ENCODE measurements at regions not wholly inside any gene's neighbourhood (a gene's known extent, or its start where the extent isn't known, plus 50 kb on each side); places are given as distances from the start of the nearest gene placed in this dataset.

GRCh38 chr5:102090770-102091169, 205.3 kb downstream of the SLCO4C1 start:
- no peak overlapping the region for H3K18ac ChIP-seq (ENCODE audit: insufficient read length, low read depth, low read length)
- Mint-ChIP-seq H3K9me3 (peaks cover 5 to 9% of the 10 kb centered on the region in 2 experiments; a peak in 2 of 5 replicates), H3K27me3 (ENCODE audit: low read depth) (no peaks in the 10 kb centered on the region), H3K36me3 (ENCODE audit: insufficient read depth in 1 of 3, low read depth in 3 of 3) (peaks cover 0 to 12% (median 3%) of the 10 kb centered on the region in 3 experiments; a peak in 3 of 7 replicates), H3K27ac (no peak overlapping the region), H3K4me1 (peaks cover 17 to 20% of the 10 kb centered on the region in 2 experiments), H3K4me3 (no peak overlapping the region; a peak in 1 of 5 replicates)
- no peak overlapping the region for H3K9ac ChIP-seq (ENCODE audit: extremely low read depth, insufficient read length, low read length)
- H3T11ph ChIP-seq (ENCODE audit: low read length), result no peak overlapping the region
- no peak overlapping the region for H3K56ac ChIP-seq (ENCODE audit: insufficient read length, low read depth, low read length)
- H3K4me1 ChIP-seq (ENCODE audit: insufficient read depth, low read length), result no peaks in the 10 kb centered on the region; the same call in 1 of the 2 replicates
- no peak overlapping the region for H4K91ac ChIP-seq (ENCODE audit: insufficient read length, low read depth, low read length)
- H3K79me2 ChIP-seq (ENCODE audit: insufficient read depth, low read length), result no peaks in the 10 kb centered on the region
- no peak overlapping the region for H4K8ac ChIP-seq (replicated peaks; ENCODE audit: insufficient read length, low read depth, low read length)
- H2BK20ac ChIP-seq (ENCODE audit: low read depth, low read length, poor library complexity, severe bottlenecking), result no peak overlapping the region
- no peak overlapping the region for H3K14ac ChIP-seq (ENCODE audit: insufficient read depth, low read length)
- H2BK12ac ChIP-seq (ENCODE audit: insufficient read length, low read depth, low read length), result no peak overlapping the region
- H2BK120ac ChIP-seq (ENCODE audit: low read depth, low read length, poor library complexity, severe bottlenecking), result no peak overlapping the region
- H3K27me3 ChIP-seq (ENCODE audit: insufficient read depth, low read length), result no peaks in the 10 kb centered on the region
- DNase-seq, result no peak
- no peak overlapping the region for H3K4me2 ChIP-seq (ENCODE audit: insufficient read depth, insufficient read length, low read length)
- H3K9me3 ChIP-seq (ENCODE audit: control insufficient read depth, low read depth, low read length), result no peaks in the 10 kb centered on the region
- no peak overlapping the region for H3K4ac ChIP-seq (ENCODE audit: low read depth, low read length)
- no peak overlapping the region for H4K5ac ChIP-seq (ENCODE audit: insufficient read length, low read depth, low read length)
- no peaks in the 10 kb centered on the region for H4K20me1 ChIP-seq (ENCODE audit: control insufficient read depth, insufficient read depth, insufficient read length)
- no peak overlapping the region for H2BK15ac ChIP-seq (ENCODE audit: low read depth, low read length)
- H3K79me1 ChIP-seq (ENCODE audit: insufficient read depth, low read depth, low read length, poor library complexity, severe bottlenecking), result no peaks in the 10 kb centered on the region
- no peak overlapping the region for H2AK5ac ChIP-seq (ENCODE audit: insufficient read length, low read length)
- TF ChIP-seq CTCF (conservative IDR thresholded peaks at IDR 0.05), result peak; percentile 63
- no peaks in the 10 kb centered on the region for H3K23me2 ChIP-seq (ENCODE audit: insufficient read length, low read depth, low read length, poor library complexity, severe bottlenecking)
- H2AFZ ChIP-seq (ENCODE audit: low read length), result no peak overlapping the region
- no peak overlapping the region for H3K27ac ChIP-seq (ENCODE audit: insufficient read length, low read depth, low read length)
- H2BK5ac ChIP-seq (ENCODE audit: insufficient read length, low read length), result no peak overlapping the region
- H3K23ac ChIP-seq (ENCODE audit: insufficient read length, low read depth, low read length), result no peak overlapping the region

Data from H9 (cell line).